AG04449 (cell line): ENCODE measurements at regions not wholly inside any gene's neighbourhood (a gene's known extent, or its start where the extent isn't known, plus 50 kb on each side); places are given as distances from the start of the nearest gene placed in this dataset.

Source experiments
- CTCF ChIA-PET: fragments of 350-600 bp; formaldehyde crosslinking; extraction: SDS; loops from one replicate; lab custom pipeline; 2021; ENCODE audit warnings: antibody characterized with exemption; lab: Yijun Ruan, JAX
- POLR2A ChIA-PET: fragments of 400-600, 350-600 bp; formaldehyde crosslinking; extraction: SDS; loops from one replicate; lab custom pipeline; 2020; ENCODE audit warnings: antibody characterized with exemption, inconsistent platforms; lab: Yijun Ruan, JAX
- DNase-seq: peaks from one replicate; pipeline ENCODE4 v3.0.0-alpha.2; 2010; ENCODE audit warnings: low read depth, low spot score
- H3K4me3 ChIP-seq: 2 replicates; pipeline ENCODE4 v1.5.1; 2011; ENCODE audit warnings: low read depth, mild to moderate bottlenecking, control low read depth, low read length
- CTCF ChIP-seq: IDR thresholded peaks from one replicate; pipeline ENCODE4 v1.5.1; 2011; ENCODE audit warnings: mild to moderate bottlenecking, moderate library complexity, low read length, control low read depth, inconsistent platforms; ENCODE audit not compliant: insufficient read depth; ENCODE audit errors: missing control alignments

GRCh38 chr18:44424645-44425035, 256.0 kb upstream of the SETBP1 start:
- no peak for TF ChIP-seq CTCF
- POLR2A ChIA-PET: no interaction called here
- CTCF ChIA-PET: no interaction called here
- no peak for DNase-seq
- no peak overlapping the region for H3K4me3 ChIP-seq

GRCh38 chr18:44425161-44425560, 255.5 kb upstream of the SETBP1 start:
- ChIA-PET POLR2A (no interaction called here), CTCF (no interaction called here)
- no peak overlapping the region for H3K4me3 ChIP-seq
- DNase-seq: no peak
- no peak for TF ChIP-seq CTCF

- ChIA-PET POLR2A (no interaction called here), CTCF (no interaction called here)
- no peak overlapping the region for H3K4me3 ChIP-seq
- no peak for TF ChIP-seq CTCF
- DNase-seq: no peak
Observed at GRCh38 chr18:44437603-44438002, 243.1 kb upstream of the SETBP1 start.

GRCh38 chr18:44450226-44450625, 230.5 kb upstream of the SETBP1 start:
- DNase-seq: no peak
- ChIA-PET CTCF (no interaction called here), POLR2A (no interaction called here)
- no peak overlapping the region for H3K4me3 ChIP-seq
- no peak for TF ChIP-seq CTCF

- H3K4me3 ChIP-seq: no peak overlapping the region
- ChIA-PET POLR2A (no interaction called here), CTCF (no interaction called here)
- no peak for TF ChIP-seq CTCF
- DNase-seq: no peak
Observed at GRCh38 chr18:44452346-44452745, 228.3 kb upstream of the SETBP1 start.

GRCh38 chr18:44453505-44453904, 227.2 kb upstream of the SETBP1 start:
- peak; percentile 28 for DNase-seq
- POLR2A ChIA-PET: no interaction called here
- CTCF ChIA-PET: interaction anchor here (0.6 kb wide), 1 partner anchor 20 kb away, joined by 3 read pairs; no protein-coding TSS in a partner anchor
- TF ChIP-seq CTCF: no peak
- H3K4me3 ChIP-seq: no peak overlapping the region
